Heart right ventricle (tissue), 16 donors: ENCODE measurements at regions not wholly inside any gene's neighbourhood (a gene's known extent, or its start where the extent isn't known, plus 50 kb on each side); places are given as distances from the start of the nearest gene placed in this dataset.

ENCODE experiments used
- ATAC-seq, 8 donors: fragments of 200-7000 bp; cut with Tn5 transposase; one replicate each; pipeline ENCODE4 v1.9.1; 2020; ENCODE audit warnings: mild to moderate bottlenecking in 8 of 8, moderate library complexity in 8 of 8, moderate number of reproducible peaks in 1 of 8
- DNase-seq, 2 donors: peaks; one replicate each; pipeline ENCODE4 v3.0.0-alpha.2; 2020
- H3K27ac ChIP-seq, 10 donors: fragments of 200-600 bp; sonication (generic) in 2 of 10; one replicate each; pipeline versions ENCODE4 v1.5.0 to v1.8.0; 2020 to 2022; ENCODE audit warnings: mild to moderate bottlenecking in 3 of 10
- H3K27me3 ChIP-seq, 7 donors: fragments of 200-600 bp; one replicate each; pipeline ENCODE4 v1.8.0; 2021 to 2022; ENCODE audit warnings: mild to moderate bottlenecking in 2 of 7
- H3K36me3 ChIP-seq, 9 donors: fragments of 200-600 bp; sonication (generic) in 1 of 9; one replicate each; pipeline versions ENCODE4 v1.5.0 to v1.8.0; 2020 to 2022; ENCODE audit warnings: mild to moderate bottlenecking in 2 of 9
- H3K4me1 ChIP-seq, 9 donors: fragments of 200-600 bp; sonication (generic) in 1 of 9; one replicate each; pipeline versions ENCODE4 v1.5.0 to v1.8.0; 2020 to 2022; ENCODE audit warnings: mild to moderate bottlenecking in 4 of 9
- H3K4me3 ChIP-seq, 10 donors: fragments of 200-600 bp; sonication (generic) in 2 of 10; one replicate each; pipeline versions ENCODE4 v1.5.0 to v1.8.0; 2020 to 2022; ENCODE audit warnings: mild to moderate bottlenecking in 7 of 10, moderate library complexity in 2 of 10
- H3K9me3 ChIP-seq, 11 donors: fragments of 200-600 bp in 10 of 11; sonication (generic) in 2 of 11; one replicate each; pipeline versions ENCODE4 v1.5.0 to v1.8.0; 2013 to 2022; ENCODE audit warnings: mild to moderate bottlenecking in 2 of 11, control low read depth in 1 of 11, moderate library complexity in 1 of 11
- CTCF ChIP-seq, 9 donors: fragments of 200-600 bp; sonication (generic) in 2 of 9; IDR thresholded peaks; one replicate each; pipeline versions ENCODE4 v1.5.0 to v1.8.0; 2021 to 2022; ENCODE audit warnings: antibody characterized with exemption in 9 of 9, mild to moderate bottlenecking in 5 of 9, moderate library complexity in 1 of 9
- WGBS, 2 donors: extraction: QIAGEN DNeasy Blood & Tissue Kit; methylation state at CpG; one replicate each; pipeline ENCODE4 v1.1.7; 2013; ENCODE audit warnings: inconsistent platforms in 1 of 2; 5-methylcytosine and 5-hydroxymethylcytosine counted together
- intact Hi-C, 10 donors: fragments of 100-400 bp; cut with DNase I; formaldehyde crosslinking; loops; one replicate each; pipeline versions ENCODE4 v1.11.1 to v1.14.2; 2022
- donor health status: Arrhythmogenic right ventricular cardiomyopathy.
- donor health status: ischemic (EF 13 %, LVEDD 7.1; RV severe dilation, severe dysfunction).
- donor health status: healthy with polysubstance abuse.
- donor health status: DM: no; HTN: yes; CAD: no.
- donor health status: DM: no; HTN: no; CAD: no.
- donor health status: ischemic (EF 25% LVEDD 6.9; RV normal size, moderate dysfunction).
- donor health status: ischemic (EF 25% LVEDD 5.7; RV mildly dilated, moderate dysfunction).
- donor health status: healthy.
- donor health status: DM: yes; HTN: yes; CAD: no.
- donor health status: Ischemic cardiomyopathy.
- donor health status: ischemic (EF 35%, LVEDD 5.7; RV mildly dilated, moderate dysfunction).
- donor health status: nonischemic (EF 11% LVEDD 7.7; RV severe dilation, severe dysfunction).
- donor health status: DM: yes; HTN: yes; CAD: no.
- donor health status: PGD.
- donor health status: ischemic (EF 29% LVEDD 5.4; RV normal size, mild dysfunction).
- donor health status: nonischemic (EF 23%, LVEDD 6.1; RV moderate dilation, normal function).

GRCh38 chr3:107128946-107129345, 248.3 kb upstream of the CCDC54 start:
- ATAC-seq = no peak
- WGBS, 2 donors = 13 to 18% methylated on average over 3 of the region's 3 CpGs
- TF ChIP-seq CTCF (IDR thresholded peaks at IDR 0.05) = no peak

GRCh38 chr3:107130089-107130700, 247.0 kb upstream of the CCDC54 start:
- Histone ChIP-seq H3K4me1 (peaks cover 0 to 6% (median 1%) of the 10 kb centered on the region in 9 donors), H3K4me3 (no peak overlapping the region), H3K36me3 (no peaks in the 10 kb centered on the region), H3K27ac (no peak overlapping the region), H3K9me3 (peaks cover 0 to 6% (median 0%) of the 10 kb centered on the region in 11 donors), H3K27me3 (no peaks in the 10 kb centered on the region)
- 96 to 98% methylated on average over 6 of the region's 6 CpGs for WGBS, 2 donors
- ATAC-seq (peak in 2 of 8 donors; percentile 24 to 47), DNase-seq (no peak)
- intact Hi-C loops = no loop called here
- TF ChIP-seq CTCF (IDR thresholded peaks at IDR 0.05) = no peak

More at GRCh38 chr3:107128946-107129345, 248.3 kb upstream of the CCDC54 start:
- Histone ChIP-seq H3K4me1 (peaks cover 0 to 14% (median 5%) of the 10 kb centered on the region in 9 donors), H3K9me3 (peaks cover 0 to 6% (median 0%) of the 10 kb centered on the region in 11 donors), H3K36me3 (no peaks in the 10 kb centered on the region), H3K4me3 (no peak overlapping the region), H3K27ac (no peak overlapping the region), H3K27me3 (no peaks in the 10 kb centered on the region)
- no peak for DNase-seq
- intact Hi-C loops = loop anchor here in 2 of 10 donors (10.0 kb wide), 2 partner anchors 66 to 76 kb away; no protein-coding TSS in a partner anchor

GRCh38 chr3:107132674-107133073, 244.6 kb upstream of the CCDC54 start:
- 91 to 93% methylated on average over 11 of the region's 11 CpGs for WGBS, 2 donors
- no peak overlapping the region for H3K27ac ChIP-seq
- peaks cover 0 to 6% (median 0%) of the 10 kb centered on the region in 11 donors for H3K9me3 ChIP-seq
- no peak for TF ChIP-seq CTCF (IDR thresholded peaks at IDR 0.05)
- H3K4me1 ChIP-seq = no peaks in the 10 kb centered on the region
- DNase-seq (no peak), ATAC-seq (no peak)
- no peak overlapping the region for H3K4me3 ChIP-seq
- no peaks in the 10 kb centered on the region for H3K36me3 ChIP-seq
- H3K27me3 ChIP-seq = no peaks in the 10 kb centered on the region
- intact Hi-C loops = no loop called here

- Histone ChIP-seq H3K4me3 (no peak overlapping the region), H3K9me3 (no peaks in the 10 kb centered on the region), H3K27me3 (no peaks in the 10 kb centered on the region), H3K27ac (no peak overlapping the region), H3K4me1 (no peaks in the 10 kb centered on the region), H3K36me3 (no peaks in the 10 kb centered on the region)
- 81 to 86% methylated on average over 3 of the region's 3 CpGs for WGBS, 2 donors
- no peak for ATAC-seq
- TF ChIP-seq CTCF (IDR thresholded peaks at IDR 0.05) = no peak
- DNase-seq = no peak
- intact Hi-C loops = no loop called here
Observed at GRCh38 chr3:107133891-107134290, 243.3 kb upstream of the CCDC54 start.
